Naive thymus-derived CD4-positive, alpha-beta T cell (primary cell): ENCODE measurements at regions not wholly inside any gene's neighbourhood (a gene's known extent, or its start where the extent isn't known, plus 50 kb on each side); places are given as distances from the start of the nearest gene placed in this dataset.
"Not testable (repeated sequence)": the region's sequence is repeated elsewhere in the genome, so short reads cannot be mapped to it uniquely, and the experiment has no call there.

Experiments used
- ATAC-seq: fragments of 150-1000 bp; cut with Tn5 transposase; 2 replicates; pipeline ENCODE4 v1.10.0; 2021; ENCODE audit warnings: mild to moderate bottlenecking, moderate library complexity
- CTCF ChIA-PET: fragments of 350-600 bp; sonication (Branson Sonifier 250); formaldehyde crosslinking; loops from one replicate; lab custom pipeline; 2021; ENCODE audit warnings: antibody characterized with exemption; lab: Charles Lee
- POLR2A ChIA-PET: fragments of 350-600 bp; sonication (Branson Sonifier 250); formaldehyde crosslinking; loops from one replicate; lab custom pipeline; 2021; ENCODE audit warnings: antibody characterized with exemption, inconsistent platforms; lab: Charles Lee
- DNase-seq, 9 donors: peaks; one replicate each; pipeline versions ENCODE4 v3.0.0 to v3.0.0-alpha.2; 2020 to 2022; ENCODE audit warnings: mixed read lengths in 1 of 9
- H3K27ac ChIP-seq: one replicate; pipeline ENCODE4 v1.7.0; 2013; ENCODE audit warnings: mild to moderate bottlenecking, low read depth, low read length, moderate library complexity
- H3K27me3 ChIP-seq, 2 donors: one replicate each; pipeline ENCODE4 v1.7.0; 2013; ENCODE audit warnings: low read length in 2 of 2, mild to moderate bottlenecking in 2 of 2, moderate library complexity in 2 of 2; ENCODE audit not compliant: control insufficient read depth in 2 of 2, insufficient read depth in 2 of 2
- H3K36me3 ChIP-seq, 3 experiments: 1 replicate in 2 of 3; 2 replicates in 1 of 3; pipeline ENCODE4 v1.7.0; 2013; ENCODE audit warnings: low read length in 3 of 3, mild to moderate bottlenecking in 3 of 3, moderate library complexity in 1 of 3; ENCODE audit not compliant: insufficient read depth in 3 of 3, control insufficient read depth in 2 of 3
- H3K4me1 ChIP-seq, 2 donors: one replicate each; pipeline ENCODE4 v1.7.0; 2013; ENCODE audit warnings: low read length in 2 of 2, mild to moderate bottlenecking in 2 of 2, moderate library complexity in 1 of 2; ENCODE audit not compliant: control insufficient read depth in 2 of 2, insufficient read depth in 2 of 2
- H3K4me3 ChIP-seq: 2 replicates; pipeline ENCODE4 v1.7.0; 2013; ENCODE audit warnings: mild to moderate bottlenecking, low read length
- H3K9me3 ChIP-seq, 3 experiments: 1 replicate in 2 of 3; 2 replicates in 1 of 3; pipeline ENCODE4 v1.7.0; 2013; ENCODE audit warnings: low read length in 3 of 3; ENCODE audit not compliant: control insufficient read depth in 2 of 3
- H3K27ac Mint-ChIP-seq, 9 donors: one replicate each; pipeline ENCODE4 v1.8.0; 2020 to 2022; ENCODE audit warnings: mixed read lengths in 9 of 9, mild to moderate bottlenecking in 8 of 9, moderate library complexity in 5 of 9, inconsistent platforms in 2 of 9
- H3K27me3 Mint-ChIP-seq, 5 donors: one replicate each; pipeline ENCODE4 v1.8.0; 2021 to 2022; ENCODE audit warnings: mixed read lengths in 5 of 5, mild to moderate bottlenecking in 1 of 5
- H3K36me3 Mint-ChIP-seq, 5 donors: one replicate each; pipeline ENCODE4 v1.8.0; 2020 to 2022; ENCODE audit warnings: mixed read lengths in 5 of 5, mild to moderate bottlenecking in 3 of 5, inconsistent platforms in 1 of 5
- H3K4me1 Mint-ChIP-seq, 7 donors: one replicate each; pipeline ENCODE4 v1.8.0; 2020 to 2022; ENCODE audit warnings: mixed read lengths in 7 of 7, mild to moderate bottlenecking in 3 of 7, inconsistent platforms in 1 of 7
- H3K4me3 Mint-ChIP-seq, 10 donors: one replicate each; pipeline ENCODE4 v1.8.0; 2020 to 2022; ENCODE audit warnings: mild to moderate bottlenecking in 10 of 10, mixed read lengths in 10 of 10, moderate library complexity in 6 of 10, inconsistent platforms in 2 of 10
- H3K9me3 Mint-ChIP-seq, 11 donors: one replicate each; pipeline ENCODE4 v1.8.0; 2020 to 2022; ENCODE audit warnings: mixed read lengths in 11 of 11, mild to moderate bottlenecking in 4 of 11, inconsistent platforms in 1 of 11, moderate library complexity in 1 of 11
- intact Hi-C, 2 donors: fragments of 100-400 bp; cut with micrococcal nuclease; formaldehyde crosslinking; loops; one replicate each; pipeline ENCODE4 v1.15.1; 2023

- no peaks in the 10 kb centered on the region for H3K4me1 Mint-ChIP-seq
- Histone ChIP-seq H3K4me3 (no peak overlapping the region), H3K4me1 (no peaks in the 10 kb centered on the region), H3K27ac (no peak overlapping the region), H3K27me3 (no peaks in the 10 kb centered on the region), H3K9me3 (peaks cover 0 to 3% (median 0%) of the 10 kb centered on the region in 3 experiments), H3K36me3 (no peaks in the 10 kb centered on the region)
- H3K9me3 Mint-ChIP-seq = peaks cover 0 to 14% (median 7%) of the 10 kb centered on the region in 11 donors
- H3K36me3 Mint-ChIP-seq = peaks cover 0 to 4% (median 0%) of the 10 kb centered on the region in 5 donors
- ATAC-seq (no peak), DNase-seq (no peak)
- H3K4me3 Mint-ChIP-seq = no peak overlapping the region
- POLR2A ChIA-PET = no interaction called here
- CTCF ChIA-PET = no interaction called here
- peaks cover 0 to 4% (median under 1%) of the 10 kb centered on the region in 5 donors for H3K27me3 Mint-ChIP-seq
- intact Hi-C loops = no loop called here
- H3K27ac Mint-ChIP-seq = no peak overlapping the region
Observed at GRCh38 chr22:48404801-48405447, 1422.7 kb downstream of the BRD1 start.

GRCh38 chr22:48403521-48404403 lies 1423.9 kb downstream of the BRD1 start:
- ATAC-seq (no peak), DNase-seq (no peak)
- Histone ChIP-seq H3K27ac (no peak overlapping the region), H3K9me3 (peaks cover 0 to 3% (median 0%) of the 10 kb centered on the region in 3 experiments), H3K4me1 (no peaks in the 10 kb centered on the region), H3K27me3 (no peaks in the 10 kb centered on the region), H3K4me3 (no peak overlapping the region), H3K36me3 (no peaks in the 10 kb centered on the region)
- POLR2A ChIA-PET = no interaction called here
- H3K9me3 Mint-ChIP-seq = peaks cover 0 to 12% (median 5%) of the 10 kb centered on the region in 11 donors
- peaks cover 0 to 4% (median 0%) of the 10 kb centered on the region in 5 donors for H3K36me3 Mint-ChIP-seq
- CTCF ChIA-PET = no interaction called here
- H3K4me1 Mint-ChIP-seq = no peaks in the 10 kb centered on the region
- intact Hi-C loops = no loop called here
- peaks cover 0 to 10% (median 4%) of the 10 kb centered on the region in 5 donors for H3K27me3 Mint-ChIP-seq
- H3K27ac Mint-ChIP-seq = no peak overlapping the region
- H3K4me3 Mint-ChIP-seq = no peak overlapping the region

GRCh38 chr22:48402591-48403031 lies 1425.1 kb downstream of the BRD1 start:
- intact Hi-C loops = no loop called here
- H3K4me3 Mint-ChIP-seq = no peak overlapping the region
- H3K27me3 ChIP-seq = no peaks in the 10 kb centered on the region
- no peaks in the 10 kb centered on the region for H3K4me1 ChIP-seq
- ChIA-PET POLR2A (no interaction called here), CTCF (no interaction called here)
- no peaks in the 10 kb centered on the region for H3K36me3 ChIP-seq
- no peaks in the 10 kb centered on the region for H3K4me1 Mint-ChIP-seq
- H3K9me3 Mint-ChIP-seq = peaks cover 0 to 8% (median under 1%) of the 10 kb centered on the region in 11 donors
- ATAC-seq = no peak
- no peak overlapping the region for H3K27ac Mint-ChIP-seq
- H3K27ac ChIP-seq = no peak overlapping the region
- H3K9me3 ChIP-seq = peaks cover 0 to 2% (median 0%) of the 10 kb centered on the region in 3 experiments
- no peak overlapping the region for H3K4me3 ChIP-seq
- H3K36me3 Mint-ChIP-seq = no peaks in the 10 kb centered on the region
- peaks cover 0 to 12% (median 4%) of the 10 kb centered on the region in 5 donors for H3K27me3 Mint-ChIP-seq
- no peak for DNase-seq

- H3K4me1 ChIP-seq, H3K27ac Mint-ChIP-seq, H3K4me3 ChIP-seq, H3K36me3 ChIP-seq, H3K4me1 Mint-ChIP-seq, H3K4me3 Mint-ChIP-seq, intact Hi-C loops, CTCF ChIA-PET, H3K9me3 Mint-ChIP-seq, H3K9me3 ChIP-seq, DNase-seq, H3K27me3 ChIP-seq, POLR2A ChIA-PET, H3K27ac ChIP-seq, ATAC-seq, H3K36me3 Mint-ChIP-seq: not testable (repeated sequence)
- H3K27me3 Mint-ChIP-seq = peaks cover 0 to 12% (median 4%) of the 10 kb centered on the region in 5 donors
Observed at GRCh38 chr22:48401523-48401922, 1426.2 kb downstream of the BRD1 start.

GRCh38 chr22:48398181-48398905 lies 1429.3 kb downstream of the BRD1 start:
- Mint-ChIP-seq H3K4me3 (no peak overlapping the region), H3K36me3 (no peaks in the 10 kb centered on the region), H3K9me3 (peaks cover 0 to 1% (median 0%) of the 10 kb centered on the region in 11 donors)

GRCh38 chr22:48397531-48398180 lies 1430.0 kb downstream of the BRD1 start:
- Histone ChIP-seq H3K4me1 (no peaks in the 10 kb centered on the region), H3K4me3 (no peak overlapping the region), H3K27me3 (no peaks in the 10 kb centered on the region), H3K36me3 (no peaks in the 10 kb centered on the region), H3K27ac (no peak overlapping the region), H3K9me3 (no peaks in the 10 kb centered on the region)
- Mint-ChIP-seq H3K27ac (no peak overlapping the region), H3K36me3 (no peaks in the 10 kb centered on the region), H3K4me3 (no peak overlapping the region), H3K9me3 (peaks cover 0 to 1% (median 0%) of the 10 kb centered on the region in 11 donors), H3K4me1 (no peaks in the 10 kb centered on the region), H3K27me3 (peaks cover 0 to 16% (median 3%) of the 10 kb centered on the region in 5 donors)
- POLR2A ChIA-PET = no interaction called here
- DNase-seq = no peak
- CTCF ChIA-PET = no interaction called here
- no peak for ATAC-seq
- intact Hi-C loops = no loop called here

More at GRCh38 chr22:48398181-48398905, 1429.3 kb downstream of the BRD1 start:
- Mint-ChIP-seq H3K4me1 (no peaks in the 10 kb centered on the region), H3K27me3 (peaks cover 0 to 16% (median 3%) of the 10 kb centered on the region in 5 donors), H3K27ac (no peak overlapping the region)
- no peak for ATAC-seq
- DNase-seq = no peak
- ChIA-PET POLR2A (no interaction called here), CTCF (no interaction called here)
- H3K4me1 ChIP-seq = no peaks in the 10 kb centered on the region
- no peaks in the 10 kb centered on the region for H3K27me3 ChIP-seq
- H3K27ac ChIP-seq = no peak overlapping the region
- no peaks in the 10 kb centered on the region for H3K36me3 ChIP-seq
- intact Hi-C loops = no loop called here
- H3K4me3 ChIP-seq = no peak overlapping the region
- no peaks in the 10 kb centered on the region for H3K9me3 ChIP-seq
